ENCODE measurements at regions not wholly inside any gene's neighbourhood (a gene's known extent, or its start where the extent isn't known, plus 50 kb on each side); places are given as distances from the start of the nearest gene placed in this dataset.
"Not testable (repeated sequence)": the region's sequence is repeated elsewhere in the genome, so short reads cannot be mapped to it uniquely, and the experiment has no call there.

- no peak for DNase-seq (ENCODE audit: low read depth in 2 of 2)
Measured at GRCh38 chr6:170097505-170098427, 193.1 kb downstream of the DLL1 start.

GRCh38 chr6:170096803-170097504 lies 193.9 kb downstream of the DLL1 start:
- no peak for DNase-seq (ENCODE audit: low read depth in 2 of 2)

DNA sequence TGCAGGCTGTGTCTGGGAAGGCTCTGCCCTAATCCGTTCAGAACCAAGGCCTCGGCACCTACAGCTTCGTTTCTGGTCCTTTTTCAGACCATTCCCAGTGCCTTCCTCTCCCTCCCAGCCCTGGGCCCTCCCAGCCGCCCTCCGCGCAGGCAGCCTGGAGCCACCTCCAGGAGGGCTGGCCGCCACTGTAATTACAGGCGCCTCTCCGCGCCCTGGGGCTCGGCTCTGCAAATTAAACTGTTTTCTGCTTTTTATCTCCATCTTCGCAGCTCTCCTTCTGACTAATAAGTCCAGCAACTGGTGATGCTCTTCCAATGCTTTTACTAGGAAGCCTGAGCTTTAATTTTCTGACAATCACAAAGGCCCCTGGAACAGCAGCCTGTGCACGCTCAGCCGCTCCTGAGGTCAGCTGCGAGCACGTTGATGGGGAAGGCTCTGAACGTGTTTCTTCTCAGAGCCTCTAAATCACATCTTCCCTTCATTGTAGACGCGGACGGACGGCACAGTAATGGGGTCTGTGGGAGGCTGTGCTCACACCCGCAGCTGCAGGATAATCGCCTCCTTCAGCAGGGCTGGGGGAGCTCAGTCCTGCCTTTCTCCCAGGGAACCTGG lies 194.6 kb downstream of the DLL1 start:
- no peak for DNase-seq (ENCODE audit: low read depth in 2 of 2)

DNA sequence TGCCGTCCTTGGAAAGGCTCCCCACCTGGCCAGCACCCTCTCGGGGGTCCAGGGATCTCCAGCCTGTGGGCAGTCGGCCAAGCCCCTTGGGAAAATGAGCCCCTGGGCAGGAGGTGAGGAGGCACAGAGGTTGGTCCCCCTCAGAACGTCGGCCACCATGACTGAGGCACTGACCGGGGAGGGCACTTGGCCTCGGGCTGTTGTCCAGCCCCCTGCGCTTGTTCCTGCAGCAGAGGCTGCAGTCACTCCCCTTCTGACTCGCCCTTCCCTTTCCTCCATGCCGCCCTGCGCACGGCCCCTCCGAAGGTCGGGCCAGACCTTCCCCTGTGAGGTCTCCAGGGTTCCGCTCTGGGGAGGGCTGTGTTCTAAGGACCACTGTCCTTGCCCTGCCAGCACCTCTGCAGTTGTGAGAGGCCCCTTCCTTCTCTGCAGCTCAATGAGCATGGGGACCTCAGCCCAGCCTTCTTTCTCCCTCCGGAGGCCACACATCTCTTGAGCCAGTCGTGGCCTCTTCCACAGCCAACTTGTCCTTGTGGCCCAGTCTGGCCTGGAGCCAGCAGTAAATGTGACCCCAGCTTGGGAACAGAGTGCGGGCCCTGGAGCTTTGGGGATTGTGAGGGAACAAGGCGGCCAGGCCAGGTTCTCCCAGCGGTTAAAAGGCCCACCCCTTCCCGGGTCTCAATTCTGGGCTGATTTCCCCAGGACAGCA lies 195.5 kb downstream of the DLL1 start:
- DNase-seq (ENCODE audit: low read depth in 2 of 2): no peak

DNA sequence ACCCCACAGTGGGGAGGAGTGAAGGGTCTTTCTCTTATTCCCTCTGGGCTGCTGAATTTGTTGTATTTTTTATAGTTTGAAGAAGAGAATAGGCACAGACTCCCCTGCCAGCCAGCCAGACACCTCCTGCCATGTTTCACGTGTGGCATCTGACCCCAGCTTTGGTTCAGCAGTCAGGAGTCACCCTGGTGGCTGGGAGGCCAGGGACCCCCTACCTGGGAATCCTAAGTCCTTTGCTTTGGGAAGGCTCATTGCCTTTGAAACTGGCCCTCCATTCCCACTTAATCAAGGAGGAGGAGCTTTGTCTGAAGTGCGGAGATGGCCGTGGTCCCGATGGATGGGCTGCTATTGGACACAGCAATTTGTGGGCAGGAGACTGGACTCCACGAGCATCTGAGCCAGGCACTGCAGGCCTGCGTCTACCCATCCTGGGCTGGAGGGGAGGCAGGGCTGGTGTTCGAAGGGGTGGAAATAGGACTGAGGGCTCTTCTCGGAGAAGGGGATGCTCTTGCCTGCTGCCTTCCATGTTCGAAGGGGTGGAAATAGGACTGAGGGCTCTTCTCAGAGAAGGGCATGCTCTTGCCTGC lies 196.1 kb downstream of the DLL1 start:
- DNase-seq (ENCODE audit: low read depth in 2 of 2): no peak

DNA sequence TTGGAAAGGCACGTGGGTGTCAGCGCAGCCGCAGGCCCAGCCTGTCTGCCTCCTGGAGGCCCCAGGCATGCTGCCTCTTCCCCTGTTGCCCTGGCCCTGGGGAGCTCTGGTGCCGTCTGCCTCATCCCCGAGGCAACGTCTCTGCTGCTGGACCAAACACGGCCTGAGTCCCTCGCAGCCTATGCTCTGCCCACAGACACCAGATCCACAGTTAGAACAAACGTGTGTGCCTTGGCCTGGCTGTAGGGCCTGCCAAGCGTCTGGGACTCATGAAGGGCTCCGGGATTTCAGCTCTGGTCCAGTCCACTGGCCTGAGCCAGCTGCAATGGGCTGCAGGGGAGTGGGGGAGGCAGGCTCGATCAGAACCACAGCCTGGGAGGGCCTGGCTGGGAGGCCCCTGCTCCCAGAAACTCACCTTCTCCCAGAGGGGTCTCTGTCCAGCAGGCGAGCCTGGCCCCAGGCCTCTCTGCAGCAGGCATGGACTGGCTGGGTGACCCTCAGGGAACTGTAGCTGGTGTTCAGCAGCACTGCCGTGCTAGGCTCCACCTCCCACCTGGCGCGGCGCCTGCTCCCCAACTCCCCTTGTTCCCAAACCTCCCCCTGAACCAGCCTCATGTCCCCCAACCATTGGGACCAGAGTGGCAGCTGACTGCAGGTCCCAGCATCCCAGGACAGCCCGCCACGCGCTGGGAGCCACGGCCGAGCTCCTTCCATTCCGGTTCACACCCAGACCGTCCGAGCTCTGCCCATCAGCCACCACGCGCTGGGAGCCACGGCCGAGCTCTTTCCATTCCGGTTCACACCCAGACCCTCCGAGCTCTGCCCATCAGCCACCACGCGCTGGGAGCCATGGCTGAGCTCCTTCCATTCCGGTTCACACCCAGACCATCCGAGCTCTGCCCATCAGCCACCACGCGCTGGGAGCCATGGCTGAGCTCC lies 197.0 kb downstream of the DLL1 start:
- no peak for DNase-seq (ENCODE audit: low read depth in 2 of 2)

GRCh38 chr6:170093276-170093657 lies 197.6 kb downstream of the DLL1 start:
- DNase-seq (ENCODE audit: low read depth in 2 of 2): no peak

GRCh38 chr6:170092826-170093225 lies 198.1 kb downstream of the DLL1 start:
- DNase-seq (ENCODE audit: low read depth in 2 of 2): no peak

GRCh38 chr6:170091639-170092579 lies 199.0 kb downstream of the DLL1 start:
- DNase-seq (ENCODE audit: low read depth in 2 of 2): no peak

DNA sequence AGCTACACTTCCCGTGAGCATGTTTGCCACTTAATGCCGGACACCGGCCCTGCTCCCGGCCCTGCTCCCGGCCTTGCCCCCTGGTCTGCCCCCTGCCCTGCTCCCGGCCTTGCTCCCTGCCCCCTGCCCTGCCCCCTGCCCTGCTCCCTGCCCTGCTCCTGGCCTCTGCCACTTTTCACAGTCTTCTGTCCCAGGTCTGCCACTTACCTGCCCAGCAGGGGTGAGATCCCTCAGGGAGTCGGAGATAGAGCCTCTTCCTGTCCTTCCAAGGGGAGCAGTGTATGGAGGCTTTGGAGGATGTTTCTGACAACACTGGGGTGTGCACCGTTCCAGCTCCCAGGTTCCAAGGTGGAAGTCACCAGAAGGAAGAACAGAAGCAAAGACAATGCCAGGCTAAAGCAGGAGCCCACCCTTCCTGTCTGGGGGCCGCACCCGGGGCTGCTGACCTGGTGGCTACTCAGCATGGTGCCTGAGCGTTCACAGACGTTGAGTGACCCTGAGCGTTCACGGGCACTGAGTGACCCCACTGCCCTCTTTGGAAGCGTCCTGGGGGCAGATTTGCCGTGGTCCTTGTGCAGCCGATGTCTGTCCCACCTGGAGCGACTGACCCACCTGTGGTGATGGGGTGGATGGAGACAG lies 199.8 kb downstream of the DLL1 start:
- DNase-seq (ENCODE audit: low read depth in 2 of 2): no peak

- no peak for DNase-seq (ENCODE audit: low read depth in 2 of 2)
Measured at GRCh38 chr6:170090561-170090960, 200.3 kb downstream of the DLL1 start.

GRCh38 chr6:170089963-170090362 lies 200.9 kb downstream of the DLL1 start:
- DNase-seq (ENCODE audit: low read depth in 2 of 2): no peak

DNA sequence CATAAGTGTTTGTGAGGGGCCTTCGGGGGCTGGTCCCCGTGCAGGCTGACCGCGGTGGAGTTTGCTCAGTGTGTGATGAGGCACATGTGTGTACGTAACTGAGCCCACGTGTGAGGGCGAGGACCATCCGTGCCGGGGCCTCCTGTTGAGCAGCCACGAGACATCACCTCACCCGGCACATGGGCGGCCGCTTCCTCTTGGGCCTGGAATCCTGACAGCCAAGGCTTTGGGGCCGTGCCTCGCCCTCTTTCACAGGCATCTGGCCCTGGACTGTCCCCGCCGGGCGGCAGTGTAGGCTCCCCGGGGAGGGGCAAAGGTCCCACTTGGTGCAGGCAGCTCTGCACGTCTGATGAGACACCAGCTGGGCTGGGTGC lies 202.3 kb downstream of the DLL1 start:
- DNase-seq (ENCODE audit: low read depth in 2 of 2): no peak

DNA sequence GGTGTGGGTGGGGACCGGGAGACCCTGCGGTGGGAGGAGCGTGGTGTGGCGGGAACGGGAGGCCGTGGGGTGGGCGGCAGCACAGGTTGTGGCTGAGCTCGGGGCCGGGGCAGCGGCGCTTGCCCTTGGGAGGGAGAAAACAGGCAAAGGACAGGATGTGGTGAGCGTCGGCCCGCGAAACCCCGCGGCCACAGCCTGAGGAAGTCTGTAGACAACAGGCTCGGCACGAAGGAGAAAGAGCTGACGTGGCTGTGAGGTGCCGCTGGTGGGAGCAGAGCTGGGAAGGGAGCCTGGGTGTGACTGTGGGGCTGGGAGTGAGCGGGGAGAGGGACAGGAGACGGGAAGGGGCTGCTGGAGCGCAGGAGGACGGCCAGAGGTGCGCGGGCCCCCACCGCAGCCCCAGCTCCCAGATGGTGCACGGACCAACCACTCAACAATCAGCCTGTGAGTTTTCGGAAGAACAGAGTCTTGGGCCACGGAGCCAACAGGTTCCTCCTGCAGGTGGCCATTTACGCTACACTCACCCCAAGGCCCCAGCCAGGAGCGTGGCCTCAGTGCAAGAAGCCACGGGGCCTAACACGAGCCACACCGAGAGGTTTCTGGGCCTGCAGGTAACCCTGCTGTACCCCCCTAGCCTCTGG lies 202.8 kb downstream of the DLL1 start:
- no peak for DNase-seq (ENCODE audit: low read depth in 2 of 2)

DNA sequence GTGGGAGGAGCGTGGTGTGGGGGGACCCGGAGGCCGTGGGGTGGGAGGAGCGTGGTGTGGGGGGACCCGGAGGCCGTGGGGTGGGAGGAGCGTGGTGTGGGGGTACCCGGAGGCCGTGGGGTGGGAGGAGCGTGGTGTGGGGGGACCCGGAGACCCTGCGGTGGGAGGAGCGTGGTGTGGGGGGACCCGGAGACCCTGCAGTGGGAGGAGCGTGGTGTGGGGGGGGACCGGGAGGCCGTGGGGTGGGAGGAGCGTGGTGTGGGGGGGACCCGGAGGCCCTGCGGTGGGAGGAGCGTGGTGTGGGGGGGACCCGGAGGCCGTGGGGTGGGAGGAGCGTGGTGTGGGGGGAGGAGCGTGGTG lies 203.5 kb downstream of the DLL1 start:
- not testable (repeated sequence) for DNase-seq (ENCODE audit: low read depth in 2 of 2)

- DNase-seq (ENCODE audit: low read depth in 2 of 2): no peak
Measured at GRCh38 chr6:170086639-170087420, 204.0 kb downstream of the DLL1 start.

DNA sequence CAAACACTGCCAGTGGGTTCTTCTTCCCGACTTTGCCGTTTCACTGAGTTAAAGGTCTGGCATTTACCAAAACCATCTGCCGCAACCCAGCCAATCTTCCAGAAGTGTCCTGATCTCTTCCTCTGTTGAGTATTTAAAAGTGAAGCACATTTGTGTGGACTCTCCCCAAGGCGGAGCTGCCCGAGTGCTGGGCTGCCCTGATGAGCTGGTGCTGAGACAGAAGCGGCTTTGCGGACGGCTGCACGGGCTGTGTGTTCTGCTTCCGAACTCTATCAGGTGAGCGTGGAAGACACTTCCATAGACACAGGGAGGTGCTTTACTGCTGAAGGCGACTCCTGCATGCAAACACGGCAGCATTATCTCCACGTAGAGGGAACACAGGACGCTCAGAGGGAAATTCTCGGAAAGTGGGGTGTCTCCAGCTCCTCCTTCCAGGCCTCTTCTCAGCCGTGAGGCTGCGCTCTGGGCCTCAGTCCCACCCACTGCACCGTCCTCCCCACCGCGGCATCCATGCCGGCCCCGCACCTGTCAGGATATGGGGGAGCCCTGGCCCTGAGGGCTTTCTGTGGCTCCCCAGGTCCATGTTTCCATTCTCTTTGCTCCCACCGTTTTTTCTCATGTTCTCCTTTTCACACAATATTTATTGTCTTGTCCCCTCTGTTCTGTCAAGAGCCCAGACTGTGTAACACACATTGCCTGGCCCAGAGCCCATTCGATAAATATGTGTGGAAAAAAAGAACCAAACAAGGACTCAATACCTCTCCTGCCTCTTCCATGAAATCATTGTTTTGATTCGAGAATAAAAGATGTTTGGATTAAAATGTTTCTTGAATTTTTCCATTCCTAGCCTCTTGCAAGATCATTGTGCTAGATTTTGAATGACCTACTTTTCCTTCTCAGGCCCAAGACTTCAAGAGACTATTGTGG lies 205.1 kb downstream of the DLL1 start:
- DNase-seq (ENCODE audit: low read depth in 2 of 2): no peak

All from stimulated activated CD4-positive, alpha-beta T cell treated with anti-CD3 and anti-CD28 coated beads, Interleukin-1b, Interleukin-23, amount 100 ng/mL, for 1 hour (primary cell).